NT2/D1 (cell line): ENCODE measurements at regions not wholly inside any gene's neighbourhood (a gene's known extent, or its start where the extent isn't known, plus 50 kb on each side); places are given as distances from the start of the nearest gene placed in this dataset.
"Not testable (repeated sequence)": the region's sequence is repeated elsewhere in the genome, so short reads cannot be mapped to it uniquely, and the experiment has no call there.

ENCODE experiments used
- DNase-seq: peaks from one replicate; pipeline ENCODE4 v3.0.0-alpha.2; 2011; ENCODE audit warnings: low read depth, low spot score
- H3K27me3 ChIP-seq: 2 replicates; pipeline ENCODE4 v1.6.0; 2011; ENCODE audit warnings: mild to moderate bottlenecking; ENCODE audit not compliant: insufficient read length, insufficient read depth
- H3K36me3 ChIP-seq: 2 replicates; pipeline ENCODE4 v1.6.1; 2011; ENCODE audit warnings: mild to moderate bottlenecking, low read length, mixed read lengths; ENCODE audit not compliant: insufficient read depth, insufficient read length
- H3K4me1 ChIP-seq: 2 replicates; pipeline ENCODE4 v1.5.1; 2011; ENCODE audit not compliant: insufficient read depth, insufficient read length
- H3K4me3 ChIP-seq: 2 replicates; pipeline ENCODE4 v1.5.1; 2011; ENCODE audit warnings: low read depth; ENCODE audit not compliant: insufficient read length
- H3K9ac ChIP-seq: 2 replicates; pipeline ENCODE4 v1.6.0; 2011; ENCODE audit warnings: low read depth; ENCODE audit not compliant: insufficient read length
- H3K9me3 ChIP-seq: 2 replicates; pipeline ENCODE4 v1.5.1; 2011; ENCODE audit warnings: mild to moderate bottlenecking, low read length; ENCODE audit not compliant: insufficient read depth
- SUZ12 ChIP-seq: IDR thresholded peaks from 2 replicates; pipeline ENCODE4 v1.6.1; 2011; ENCODE audit not compliant: insufficient read length, insufficient read depth; ENCODE audit errors: extremely low read depth
- YY1 ChIP-seq: IDR thresholded peaks from 2 replicates; pipeline ENCODE4 v1.6.1; 2011; ENCODE audit not compliant: insufficient read length, insufficient read depth
- ZNF274 ChIP-seq: IDR thresholded peaks from 2 replicates; pipeline ENCODE4 v1.6.1; 2011; ENCODE audit warnings: mild to moderate bottlenecking, low read depth, low read length

DNA sequence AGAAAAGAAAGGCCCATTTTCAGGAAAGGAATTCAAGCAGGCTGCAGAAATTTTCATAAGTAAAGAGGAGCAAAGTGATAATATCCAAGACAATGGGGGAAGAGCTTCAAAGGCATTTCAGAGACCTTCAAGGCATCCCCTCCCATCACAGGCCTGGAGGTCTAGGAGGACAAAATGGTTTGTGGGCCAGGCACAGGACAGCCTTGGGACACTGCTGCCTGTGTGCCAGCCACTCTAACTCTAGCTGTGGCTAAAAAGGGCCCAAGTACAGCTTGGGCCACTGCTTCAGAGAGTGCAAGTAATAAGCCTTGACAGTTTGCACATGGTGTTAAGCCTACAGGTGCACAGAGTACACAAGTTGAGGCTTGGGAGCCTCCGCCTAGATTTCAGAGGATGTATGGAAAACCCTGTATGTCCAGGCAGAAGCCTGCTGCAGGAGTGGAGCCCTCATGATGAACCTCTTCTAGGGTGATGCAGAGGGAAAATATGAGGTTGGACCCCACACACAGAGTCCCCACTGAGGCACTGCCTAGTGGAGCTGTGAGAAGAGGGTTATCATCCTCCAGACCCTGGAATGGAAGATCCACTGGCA lies 51.8 kb upstream of the ZSWIM5 start:
- no peak overlapping the region for H3K4me3 ChIP-seq
- no peak overlapping the region for H3K9ac ChIP-seq
- DNase-seq: peak; percentile 30
- TF ChIP-seq YY1 (no peak), ZNF274 (no peak), SUZ12 (no peak)
- no peaks in the 10 kb centered on the region for H3K27me3 ChIP-seq
- H3K9me3 ChIP-seq: peaks cover 49% of the 10 kb centered on the region
- H3K36me3 ChIP-seq: no peaks in the 10 kb centered on the region
- H3K4me1 ChIP-seq: no peaks in the 10 kb centered on the region

DNA sequence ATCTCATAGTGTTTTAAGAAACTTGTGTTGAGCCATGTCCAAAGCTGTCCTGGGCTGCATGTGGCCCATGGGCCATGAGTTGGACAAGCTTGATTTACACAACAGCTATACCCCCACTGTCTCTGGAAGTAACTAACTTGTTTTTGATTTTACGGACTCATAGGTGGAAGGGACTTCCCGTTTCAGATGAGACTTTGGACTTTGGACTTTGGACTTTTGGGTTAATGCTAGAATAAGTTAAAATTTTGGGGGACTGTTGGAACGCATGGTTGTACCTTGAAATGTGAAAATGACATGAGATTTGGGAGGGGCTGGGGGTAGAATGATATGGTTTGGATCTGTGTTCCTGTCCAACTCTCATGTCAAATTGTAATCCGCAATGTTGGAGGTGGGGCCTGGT lies 52.6 kb upstream of the ZSWIM5 start:
- TF ChIP-seq SUZ12: no peak
- no peak for TF ChIP-seq ZNF274
- TF ChIP-seq YY1: no peak
- no peak overlapping the region for H3K4me3 ChIP-seq
- peaks cover 49% of the 10 kb centered on the region for H3K9me3 ChIP-seq
- H3K27me3 ChIP-seq: no peaks in the 10 kb centered on the region
- no peaks in the 10 kb centered on the region for H3K36me3 ChIP-seq
- no peaks in the 10 kb centered on the region for H3K4me1 ChIP-seq
- no peak for DNase-seq
- H3K9ac ChIP-seq: no peak overlapping the region

- no peaks in the 10 kb centered on the region for H3K4me1 ChIP-seq
- TF ChIP-seq SUZ12 (no peak), YY1 (no peak)
- H3K36me3 ChIP-seq: no peaks in the 10 kb centered on the region
- no peak for DNase-seq
- no peaks in the 10 kb centered on the region for H3K27me3 ChIP-seq
- no peak overlapping the region for H3K9ac ChIP-seq
- peaks cover 49% of the 10 kb centered on the region for H3K9me3 ChIP-seq
- H3K4me3 ChIP-seq: no peak overlapping the region
These were observed 53.8 kb upstream of the ZSWIM5 start for GRCh38 chr1:45260244-45260643.

GRCh38 chr1:45263132-45263531 lies 56.7 kb upstream of the ZSWIM5 start:
- no peak for DNase-seq
- Histone ChIP-seq H3K9me3 (peaks cover 47% of the 10 kb centered on the region), H3K9ac (no peak overlapping the region), H3K4me3 (no peak overlapping the region), H3K4me1 (no peaks in the 10 kb centered on the region), H3K27me3 (no peaks in the 10 kb centered on the region), H3K36me3 (no peaks in the 10 kb centered on the region)
- TF ChIP-seq YY1 (no peak), ZNF274 (no peak), SUZ12 (no peak)

DNA sequence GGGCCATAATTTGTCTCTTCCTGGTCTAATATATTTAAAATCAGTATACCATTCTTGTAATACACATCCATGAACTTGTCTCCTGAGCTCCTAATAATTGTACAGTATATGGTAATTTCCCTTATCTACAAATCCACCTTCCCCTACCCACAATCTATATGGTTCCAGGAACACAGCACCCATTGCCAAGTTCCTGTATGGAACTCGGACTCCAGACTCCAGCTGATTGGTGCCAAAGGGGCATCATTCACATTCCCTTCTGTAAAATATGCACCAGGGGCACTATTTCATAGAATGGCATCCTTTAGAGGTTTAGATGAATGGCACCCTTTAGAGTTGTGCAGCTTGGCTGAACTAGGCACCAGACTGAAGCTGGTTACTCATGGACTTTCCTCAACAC lies 58.8 kb upstream of the ZSWIM5 start:
- Histone ChIP-seq H3K9me3 (peaks cover 26% of the 10 kb centered on the region; the same call in 1 of the 2 replicates), H3K27me3 (no peaks in the 10 kb centered on the region), H3K4me1 (no peaks in the 10 kb centered on the region), H3K9ac (no peak overlapping the region), H3K36me3 (no peaks in the 10 kb centered on the region), H3K4me3 (no peak overlapping the region)
- DNase-seq: no peak
- TF ChIP-seq SUZ12 (no peak), YY1 (no peak), ZNF274 (no peak)

GRCh38 chr1:45266151-45266801 lies 59.9 kb upstream of the ZSWIM5 start:
- Histone ChIP-seq H3K36me3 (no peaks in the 10 kb centered on the region), H3K9me3 (peaks cover 20% of the 10 kb centered on the region; the same call in 1 of the 2 replicates), H3K4me3 (no peak overlapping the region), H3K4me1 (no peaks in the 10 kb centered on the region), H3K9ac (no peak overlapping the region), H3K27me3 (no peaks in the 10 kb centered on the region)
- DNase-seq: no peak
- TF ChIP-seq ZNF274 (no peak), YY1 (no peak), SUZ12 (no peak)

GRCh38 chr1:45268310-45268709 lies 58.4 kb upstream of the HPDL start:
- DNase-seq, H3K27me3 ChIP-seq, H3K4me1 ChIP-seq, H3K9ac ChIP-seq, H3K36me3 ChIP-seq, H3K4me3 ChIP-seq: not testable (repeated sequence)
- peaks cover 12% of the 10 kb centered on the region; the same call in 1 of the 2 replicates for H3K9me3 ChIP-seq

DNA sequence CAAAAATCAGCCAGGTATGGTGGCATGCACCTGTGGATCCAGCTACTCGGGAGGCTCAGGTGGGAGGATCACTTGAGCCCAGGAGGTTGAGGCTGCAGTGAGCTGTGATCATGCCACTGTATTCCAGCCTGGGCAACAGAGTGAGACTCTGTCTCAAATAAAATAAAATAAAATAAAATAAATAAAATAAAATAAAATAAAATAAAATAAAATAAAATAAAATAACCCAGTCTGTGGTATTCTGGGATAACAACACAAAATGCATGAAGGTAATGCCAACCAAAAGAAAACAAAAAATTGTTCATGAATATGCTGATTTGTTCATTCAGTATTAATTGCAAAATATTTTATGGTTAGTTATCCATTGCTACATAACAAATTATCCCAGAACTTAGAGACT lies 54.4 kb upstream of the HPDL start:
- not testable (repeated sequence) for H3K27me3 ChIP-seq, H3K4me3 ChIP-seq, DNase-seq, H3K9ac ChIP-seq, H3K36me3 ChIP-seq, H3K9me3 ChIP-seq, H3K4me1 ChIP-seq
